ENCODE measurements at regions not wholly inside any gene's neighbourhood (a gene's known extent, or its start where the extent isn't known, plus 50 kb on each side); places are given as distances from the start of the nearest gene placed in this dataset.

- Histone ChIP-seq H3K79me1 (ENCODE audit: low read length) (no peaks in the 10 kb centered on the region), H2AK5ac (ENCODE audit: low read length) (no peak overlapping the region), H2BK5ac (ENCODE audit: low read length) (no peak overlapping the region), H3K23ac (ENCODE audit: low read length) (no peak overlapping the region), H3K9ac (ENCODE audit: low read length) (no peak overlapping the region), H2BK120ac (ENCODE audit: low read depth, low read length) (no peak overlapping the region), H3K36me3 (ENCODE audit: control insufficient read depth, insufficient read depth, low read length) (no peaks in the 10 kb centered on the region), H2BK15ac (replicated peaks; ENCODE audit: low read depth) (no peak overlapping the region), H3K56ac (ENCODE audit: low read length) (no peak overlapping the region), H3K4me3 (ENCODE audit: low read length) (no peak overlapping the region), H3K27ac (ENCODE audit: low read depth, low read length) (no peak overlapping the region), H3K4me1 (ENCODE audit: control insufficient read depth, low read depth, low read length) (no peaks in the 10 kb centered on the region), H4K8ac (ENCODE audit: low read depth, low read length) (no peak overlapping the region), H3K18ac (ENCODE audit: low read length) (no peak overlapping the region), H3K4me2 (ENCODE audit: low read length) (no peak overlapping the region), H3K4ac (ENCODE audit: low read depth, low read length) (no peak overlapping the region), H3K27me3 (ENCODE audit: insufficient read depth, low read length, poor library complexity) (no peaks in the 10 kb centered on the region), H4K5ac (ENCODE audit: low read length) (no peak overlapping the region), H3K79me2 (ENCODE audit: control insufficient read depth, insufficient read depth, low read length) (no peaks in the 10 kb centered on the region)
- no peak for DNase-seq
- no CpG with 5 or more reads among the region's 4 CpGs for WGBS (ENCODE audit: extremely low coverage, insufficient coverage, low lambda C conversion rate)
Measured at GRCh38 chr3:26984416-26985390, 362.1 kb downstream of the LRRC3B start.

DNA sequence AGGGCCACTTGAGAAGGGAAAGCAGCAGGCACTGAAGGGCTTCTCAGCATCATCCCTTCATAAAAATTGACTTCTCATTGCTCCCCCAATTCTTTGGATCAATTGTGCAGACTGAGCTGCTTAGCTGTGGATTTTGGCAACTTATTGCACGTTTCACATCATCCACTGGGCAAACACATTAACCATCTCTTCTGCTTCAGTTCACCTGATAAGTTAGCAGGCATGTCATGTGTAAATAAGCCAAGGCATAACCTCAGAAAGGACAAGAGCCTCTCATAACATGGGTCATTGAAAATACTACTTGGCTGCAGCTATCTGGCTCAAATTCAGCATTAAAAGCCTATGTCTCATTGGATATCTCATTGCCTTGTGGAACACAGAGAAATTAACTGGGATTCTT is 366.5 kb downstream of the LRRC3B start:
- Histone ChIP-seq H3K4me3 (ENCODE audit: low read length) (no peak overlapping the region), H3K56ac (ENCODE audit: low read length) (no peak overlapping the region), H2AK5ac (ENCODE audit: low read length) (no peak overlapping the region), H4K5ac (ENCODE audit: low read length) (no peak overlapping the region), H3K4me2 (ENCODE audit: low read length) (no peak overlapping the region), H3K18ac (ENCODE audit: low read length) (no peak overlapping the region), H2BK5ac (ENCODE audit: low read length) (no peak overlapping the region), H2BK15ac (replicated peaks; ENCODE audit: low read depth) (no peak overlapping the region), H3K23ac (ENCODE audit: low read length) (no peak overlapping the region), H4K8ac (ENCODE audit: low read depth, low read length) (no peak overlapping the region), H3K27me3 (ENCODE audit: insufficient read depth, low read length, poor library complexity) (no peaks in the 10 kb centered on the region), H3K79me1 (ENCODE audit: low read length) (no peaks in the 10 kb centered on the region), H3K9ac (ENCODE audit: low read length) (no peak overlapping the region), H3K4ac (ENCODE audit: low read depth, low read length) (no peak overlapping the region), H3K36me3 (ENCODE audit: control insufficient read depth, insufficient read depth, low read length) (no peaks in the 10 kb centered on the region), H3K79me2 (ENCODE audit: control insufficient read depth, insufficient read depth, low read length) (no peaks in the 10 kb centered on the region), H3K27ac (ENCODE audit: low read depth, low read length) (no peak overlapping the region), H3K4me1 (ENCODE audit: control insufficient read depth, low read depth, low read length) (no peaks in the 10 kb centered on the region), H2BK120ac (ENCODE audit: low read depth, low read length) (no peak overlapping the region)
- DNase-seq: no peak
- no CpG with 5 or more reads among the region's 1 CpG for WGBS (ENCODE audit: extremely low coverage, insufficient coverage, low lambda C conversion rate)

DNA sequence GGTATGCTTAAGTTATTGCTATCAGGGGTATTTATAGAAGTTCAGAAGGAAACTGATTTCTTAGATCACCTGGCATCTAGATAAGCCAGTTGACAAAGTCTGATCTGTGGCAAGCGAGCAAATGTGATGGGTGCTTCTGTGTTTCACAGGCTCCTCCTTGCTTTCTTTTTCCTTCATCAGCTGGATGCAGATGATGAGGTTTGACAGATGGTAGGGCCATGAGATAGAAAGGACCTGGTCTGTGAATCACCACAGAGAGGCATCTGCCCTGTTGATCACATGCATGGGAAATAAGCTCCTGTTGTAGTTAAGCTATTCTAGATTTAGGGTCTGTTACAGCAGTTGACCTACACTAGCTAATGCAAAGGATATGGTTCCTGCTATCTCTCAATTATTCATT is 372.0 kb downstream of the NEK10 start:
- H2BK120ac ChIP-seq (ENCODE audit: low read depth, low read length): no peak overlapping the region
- no CpG with 5 or more reads among the region's 1 CpG for WGBS (ENCODE audit: extremely low coverage, insufficient coverage, low lambda C conversion rate)
- no peaks in the 10 kb centered on the region for H3K79me1 ChIP-seq (ENCODE audit: low read length)
- no peak overlapping the region for H2BK15ac ChIP-seq (replicated peaks; ENCODE audit: low read depth)
- H3K27ac ChIP-seq (ENCODE audit: low read depth, low read length): no peak overlapping the region
- H4K8ac ChIP-seq (ENCODE audit: low read depth, low read length): no peak overlapping the region
- no peaks in the 10 kb centered on the region for H3K79me2 ChIP-seq (ENCODE audit: control insufficient read depth, insufficient read depth, low read length)
- no peak overlapping the region for H2BK5ac ChIP-seq (ENCODE audit: low read length)
- no peak overlapping the region for H3K18ac ChIP-seq (ENCODE audit: low read length)
- H3K27me3 ChIP-seq (ENCODE audit: insufficient read depth, low read length, poor library complexity): no peaks in the 10 kb centered on the region
- H3K23ac ChIP-seq (ENCODE audit: low read length): no peak overlapping the region
- no peak overlapping the region for H2AK5ac ChIP-seq (ENCODE audit: low read length)
- no peak overlapping the region for H4K5ac ChIP-seq (ENCODE audit: low read length)
- no peak overlapping the region for H3K4me3 ChIP-seq (ENCODE audit: low read length)
- no peaks in the 10 kb centered on the region for H3K4me1 ChIP-seq (ENCODE audit: control insufficient read depth, low read depth, low read length)
- H3K56ac ChIP-seq (ENCODE audit: low read length): no peak overlapping the region
- H3K36me3 ChIP-seq (ENCODE audit: control insufficient read depth, insufficient read depth, low read length): no peaks in the 10 kb centered on the region
- H3K4ac ChIP-seq (ENCODE audit: low read depth, low read length): no peak overlapping the region
- no peak overlapping the region for H3K4me2 ChIP-seq (ENCODE audit: low read length)
- no peak for DNase-seq
- no peak overlapping the region for H3K9ac ChIP-seq (ENCODE audit: low read length)

DNA sequence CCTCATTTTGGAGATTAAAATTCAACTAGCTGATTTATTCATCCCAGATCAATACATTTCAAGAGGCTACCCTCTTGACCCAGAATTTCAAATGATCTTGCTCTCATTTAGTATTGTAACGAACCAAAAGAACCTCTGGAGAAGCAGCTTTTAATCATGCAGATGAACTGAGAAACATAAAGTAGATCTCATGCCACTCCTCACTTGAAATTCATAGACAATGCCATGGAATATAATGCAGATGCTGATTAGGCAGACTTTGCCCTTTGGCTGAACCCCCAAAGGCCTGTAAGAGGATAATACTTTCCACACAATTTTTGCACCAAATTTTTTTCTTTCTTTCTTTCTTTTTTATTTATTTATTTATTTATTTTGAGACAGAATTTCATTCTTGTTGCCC is 358.3 kb downstream of the NEK10 start:
- H2BK5ac ChIP-seq (ENCODE audit: low read length): no peak overlapping the region
- H3K27me3 ChIP-seq (ENCODE audit: insufficient read depth, low read length, poor library complexity): no peaks in the 10 kb centered on the region
- H3K56ac ChIP-seq (ENCODE audit: low read length): no peak overlapping the region
- no peak overlapping the region for H3K27ac ChIP-seq (ENCODE audit: low read depth, low read length)
- H4K8ac ChIP-seq (ENCODE audit: low read depth, low read length): no peak overlapping the region
- no peak overlapping the region for H2AK5ac ChIP-seq (ENCODE audit: low read length)
- no peak overlapping the region for H2BK15ac ChIP-seq (replicated peaks; ENCODE audit: low read depth)
- no peak overlapping the region for H3K4me2 ChIP-seq (ENCODE audit: low read length)
- no peak overlapping the region for H3K4ac ChIP-seq (ENCODE audit: low read depth, low read length)
- no peak for DNase-seq
- no peaks in the 10 kb centered on the region for H3K79me1 ChIP-seq (ENCODE audit: low read length)
- no peak overlapping the region for H3K4me3 ChIP-seq (ENCODE audit: low read length)
- H4K5ac ChIP-seq (ENCODE audit: low read length): no peak overlapping the region
- no CpG with 5 or more reads among the region's 1 CpG for WGBS (ENCODE audit: extremely low coverage, insufficient coverage, low lambda C conversion rate)
- H3K36me3 ChIP-seq (ENCODE audit: control insufficient read depth, insufficient read depth, low read length): no peaks in the 10 kb centered on the region
- no peak overlapping the region for H2BK120ac ChIP-seq (ENCODE audit: low read depth, low read length)
- H3K23ac ChIP-seq (ENCODE audit: low read length): no peak overlapping the region
- H3K9ac ChIP-seq (ENCODE audit: low read length): no peak overlapping the region
- no peaks in the 10 kb centered on the region for H3K79me2 ChIP-seq (ENCODE audit: control insufficient read depth, insufficient read depth, low read length)
- no peak overlapping the region for H3K18ac ChIP-seq (ENCODE audit: low read length)
- H3K4me1 ChIP-seq (ENCODE audit: control insufficient read depth, low read depth, low read length): no peaks in the 10 kb centered on the region

- no peak overlapping the region for H3K4ac ChIP-seq (ENCODE audit: low read depth, low read length)
- H4K5ac ChIP-seq (ENCODE audit: low read length): no peak overlapping the region
- DNase-seq: peak; percentile 60
- H2AK5ac ChIP-seq (ENCODE audit: low read length): no peak overlapping the region
- H3K9ac ChIP-seq (ENCODE audit: low read length): no peak overlapping the region
- WGBS (ENCODE audit: extremely low coverage, insufficient coverage, low lambda C conversion rate): no CpG with 5 or more reads among the region's 5 CpGs
- H3K4me3 ChIP-seq (ENCODE audit: low read length): no peak overlapping the region
- no peak overlapping the region for H2BK120ac ChIP-seq (ENCODE audit: low read depth, low read length)
- peaks cover 6% of the 10 kb centered on the region for H3K4me1 ChIP-seq (ENCODE audit: control insufficient read depth, low read depth, low read length)
- H2BK5ac ChIP-seq (ENCODE audit: low read length): no peak overlapping the region
- H3K79me2 ChIP-seq (ENCODE audit: control insufficient read depth, insufficient read depth, low read length): no peaks in the 10 kb centered on the region
- H3K36me3 ChIP-seq (ENCODE audit: control insufficient read depth, insufficient read depth, low read length): no peaks in the 10 kb centered on the region
- no peak overlapping the region for H3K27ac ChIP-seq (ENCODE audit: low read depth, low read length)
- no peaks in the 10 kb centered on the region for H3K27me3 ChIP-seq (ENCODE audit: insufficient read depth, low read length, poor library complexity)
- H3K79me1 ChIP-seq (ENCODE audit: low read length): no peaks in the 10 kb centered on the region
- no peak overlapping the region for H3K23ac ChIP-seq (ENCODE audit: low read length)
- H4K8ac ChIP-seq (ENCODE audit: low read depth, low read length): no peak overlapping the region
- H2BK15ac ChIP-seq (replicated peaks; ENCODE audit: low read depth): no peak overlapping the region
- peak overlapping the region; percentile 4 for H3K56ac ChIP-seq (ENCODE audit: low read length)
- no peak overlapping the region for H3K18ac ChIP-seq (ENCODE audit: low read length)
- H3K4me2 ChIP-seq (ENCODE audit: low read length): no peak overlapping the region
Measured at GRCh38 chr3:27022096-27022761, 347.0 kb downstream of the NEK10 start.

All from mesendoderm (in vitro differentiated cells).